Liver (tissue), 8 donors: ENCODE measurements at regions not wholly inside any gene's neighbourhood (a gene's known extent, or its start where the extent isn't known, plus 50 kb on each side); places are given as distances from the start of the nearest gene placed in this dataset.

Experiments
- DNase-seq: peaks from one replicate; pipeline ENCODE4 v3.0.0-alpha.2; 2017; ENCODE audit warnings: low spot score
- H3K27ac ChIP-seq, 2 donors: one replicate each; pipeline ENCODE4 v1.7.0; 2013; ENCODE audit warnings: inconsistent platforms in 2 of 2, low read length in 2 of 2, control low read depth in 1 of 2, low read depth in 1 of 2, mild to moderate bottlenecking in 1 of 2
- H3K27me3 ChIP-seq, 4 donors: one replicate each; pipeline versions ENCODE4 v1.6.1 to v1.7.0; 2013; ENCODE audit warnings: low read length in 3 of 4, inconsistent platforms in 1 of 4, mild to moderate bottlenecking in 1 of 4, moderate library complexity in 1 of 4; ENCODE audit not compliant: control insufficient read depth in 4 of 4, insufficient read depth in 4 of 4
- H3K36me3 ChIP-seq, 4 donors: one replicate each; pipeline versions ENCODE4 v1.6.1 to v1.7.0; 2013; ENCODE audit warnings: low read length in 3 of 4, mild to moderate bottlenecking in 3 of 4, low read depth in 1 of 4, moderate library complexity in 1 of 4; ENCODE audit not compliant: control insufficient read depth in 4 of 4, insufficient read depth in 3 of 4
- H3K4me1 ChIP-seq, 4 donors: one replicate each; pipeline versions ENCODE4 v1.6.1 to v1.7.0; 2013; ENCODE audit warnings: low read length in 3 of 4, mild to moderate bottlenecking in 3 of 4, moderate library complexity in 1 of 4; ENCODE audit not compliant: control insufficient read depth in 4 of 4, insufficient read depth in 4 of 4
- H3K4me3 ChIP-seq, 3 donors: one replicate each; pipeline versions ENCODE4 v1.6.1 to v1.7.0; 2013; ENCODE audit warnings: low read length in 3 of 3, control low read depth in 1 of 3, low read depth in 1 of 3, mild to moderate bottlenecking in 1 of 3
- H3K9ac ChIP-seq, 2 donors: one replicate each; pipeline ENCODE4 v1.7.0; 2013; ENCODE audit warnings: low read length in 2 of 2, mild to moderate bottlenecking in 2 of 2, moderate library complexity in 2 of 2, control low read depth in 1 of 2, low read depth in 1 of 2
- H3K9me3 ChIP-seq, 4 donors: one replicate each; pipeline versions ENCODE4 v1.6.1 to v1.7.0; 2013; ENCODE audit warnings: low read length in 3 of 4; ENCODE audit not compliant: control insufficient read depth in 4 of 4
- ATF3 ChIP-seq: IDR thresholded peaks from 2 replicates; pipeline ENCODE4 v1.6.1; 2016; ENCODE audit warnings: antibody characterized with exemption
- CTCF ChIP-seq: fragments of 150-350 bp; IDR thresholded peaks from 2 replicates; pipeline ENCODE4 v1.5.1; 2017; ENCODE audit warnings: improper control_type of control experiment, low read depth, low read length; ENCODE audit not compliant: missing input control
- FOXA1 ChIP-seq: IDR thresholded peaks from 2 replicates; pipeline ENCODE4 v1.6.1; 2016; ENCODE audit warnings: antibody characterized with exemption
- FOXA2 ChIP-seq: IDR thresholded peaks from 2 replicates; pipeline ENCODE4 v1.6.1; 2016; ENCODE audit warnings: antibody characterized with exemption
- HNF4A ChIP-seq, 2 donors: conservative IDR thresholded peaks; 2 replicates each; pipeline ENCODE4 v1.6.1; 2016; ENCODE audit warnings: antibody characterized with exemption in 2 of 2, mild to moderate bottlenecking in 2 of 2
- HNF4G ChIP-seq: IDR thresholded peaks from 2 replicates; pipeline ENCODE4 v1.6.1; 2016; ENCODE audit warnings: antibody characterized with exemption
- JUND ChIP-seq, 2 donors: IDR thresholded peaks; 2 replicates each; pipeline ENCODE4 v1.6.1; 2016; ENCODE audit warnings: antibody characterized with exemption in 2 of 2
- NR2F2 ChIP-seq: IDR thresholded peaks from 2 replicates; pipeline ENCODE4 v1.6.1; 2016; ENCODE audit warnings: antibody characterized with exemption
- REST ChIP-seq: IDR thresholded peaks from 2 replicates; pipeline ENCODE4 v1.6.1; 2016; ENCODE audit warnings: antibody characterized with exemption, mild to moderate bottlenecking
- SP1 ChIP-seq: IDR thresholded peaks from 2 replicates; pipeline ENCODE4 v1.6.1; 2018; ENCODE audit warnings: antibody characterized with exemption, mild to moderate bottlenecking
- TAF1 ChIP-seq: conservative IDR thresholded peaks from 2 replicates; pipeline ENCODE4 v1.6.1; 2016; ENCODE audit warnings: antibody characterized with exemption, mild to moderate bottlenecking
- YY1 ChIP-seq: IDR thresholded peaks from 2 replicates; pipeline ENCODE4 v1.6.1; 2016; ENCODE audit warnings: antibody characterized with exemption, mild to moderate bottlenecking
- ZBTB33 ChIP-seq: IDR thresholded peaks from 2 replicates; pipeline ENCODE4 v1.6.1; 2016; ENCODE audit warnings: antibody characterized with exemption
- WGBS: extraction: QIAGEN DNeasy Blood & Tissue Kit; methylation state at CpG from one replicate; pipeline ENCODE4 v1.1.7; 2013; 5-methylcytosine and 5-hydroxymethylcytosine counted together
- TF ChIP-seq, protein P1 (sequence below): IDR thresholded peaks from 2 replicates; pipeline ENCODE4 v1.6.1; 2016; ENCODE audit warnings: antibody characterized with exemption
- donor health status: healthy.
- donor health status: healthy.
- donor health status: healthy.
- donor health status: healthy.
- donor health status: healthy.

- Histone ChIP-seq H3K4me3 (no peak overlapping the region), H3K27ac (no peak overlapping the region), H3K4me1 (no peaks in the 10 kb centered on the region), H3K27me3 (no peaks in the 10 kb centered on the region), H3K9me3 (no peaks in the 10 kb centered on the region), H3K36me3 (no peaks in the 10 kb centered on the region), H3K9ac (no peak overlapping the region)
- DNase-seq = no peak
- TF ChIP-seq, protein P1, sequence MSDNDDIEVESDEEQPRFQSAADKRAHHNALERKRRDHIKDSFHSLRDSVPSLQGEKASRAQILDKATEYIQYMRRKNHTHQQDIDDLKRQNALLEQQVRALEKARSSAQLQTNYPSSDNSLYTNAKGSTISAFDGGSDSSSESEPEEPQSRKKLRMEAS = no peak
- TF ChIP-seq HNF4G (no peak), ATF3 (no peak), NR2F2 (no peak), FOXA2 (no peak), ZBTB33 (no peak), CTCF (no peak), TAF1 (no peak), FOXA1 (no peak), JUND (IDR thresholded peaks at IDR 0.05) (no peak), REST (no peak), YY1 (no peak), SP1 (no peak), HNF4A (conservative IDR thresholded peaks at IDR 0.05) (no peak)
- 88% methylated on average over 7 of the region's 7 CpGs for WGBS
Measured at GRCh38 chr2:57891086-57891712, 155.4 kb upstream of the VRK2 start.

DNA sequence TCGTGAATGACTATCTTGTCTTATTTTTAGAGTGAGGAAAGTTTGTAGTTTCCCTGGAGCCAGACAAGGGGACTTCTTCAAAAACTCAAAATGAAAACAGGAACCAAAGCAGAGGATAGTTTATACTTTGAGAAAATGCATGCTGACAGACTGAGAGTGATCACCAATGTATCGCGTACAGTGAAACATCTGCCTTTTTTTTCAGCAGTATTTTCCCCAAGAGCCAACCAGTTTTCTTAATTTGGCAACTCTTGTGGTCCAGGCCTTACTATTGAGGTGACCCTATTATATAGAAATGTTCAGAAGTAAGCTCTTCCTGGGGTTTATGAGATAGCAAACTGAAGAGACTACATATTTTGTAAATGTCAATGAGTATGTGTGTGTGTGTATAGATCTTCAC is 153.7 kb upstream of the VRK2 start:
- Histone ChIP-seq H3K27ac (no peak overlapping the region), H3K9ac (no peak overlapping the region), H3K27me3 (no peaks in the 10 kb centered on the region), H3K9me3 (no peaks in the 10 kb centered on the region), H3K36me3 (no peaks in the 10 kb centered on the region), H3K4me1 (no peaks in the 10 kb centered on the region), H3K4me3 (no peak overlapping the region)
- TF ChIP-seq HNF4A (conservative IDR thresholded peaks at IDR 0.05) (no peak), ZBTB33 (no peak)
- WGBS = 79% methylated on average over 3 of the region's 3 CpGs
- DNase-seq = no peak
